ENCODE measurements at regions not wholly inside any gene's neighbourhood (a gene's known extent, or its start where the extent isn't known, plus 50 kb on each side); places are given as distances from the start of the nearest gene placed in this dataset.

DNA sequence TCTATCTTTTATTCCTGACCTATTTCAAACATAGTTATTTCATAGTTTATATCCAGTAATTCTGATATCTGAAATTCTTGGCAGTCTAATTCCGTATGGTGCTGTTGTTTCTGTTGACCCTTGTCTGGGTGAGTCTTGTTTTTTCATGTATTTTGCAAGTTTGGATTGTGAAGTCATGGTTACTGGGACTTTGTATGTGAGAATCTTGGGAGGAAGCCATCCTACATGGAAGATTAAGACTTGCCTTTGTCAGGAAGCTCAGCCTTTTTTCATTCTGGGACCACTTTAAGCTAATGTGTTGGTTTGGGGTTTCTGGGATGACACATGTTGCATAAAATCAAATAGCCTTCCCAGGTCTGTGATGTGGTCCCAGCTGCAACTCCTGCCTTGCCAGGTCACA lies 191.6 kb upstream of the E2F7 start:
- TF ChIP-seq POLR2A (IDR thresholded peaks at IDR 0.05; ENCODE audit: low read depth, low read length) = no peak
- TF ChIP-seq, protein P1, sequence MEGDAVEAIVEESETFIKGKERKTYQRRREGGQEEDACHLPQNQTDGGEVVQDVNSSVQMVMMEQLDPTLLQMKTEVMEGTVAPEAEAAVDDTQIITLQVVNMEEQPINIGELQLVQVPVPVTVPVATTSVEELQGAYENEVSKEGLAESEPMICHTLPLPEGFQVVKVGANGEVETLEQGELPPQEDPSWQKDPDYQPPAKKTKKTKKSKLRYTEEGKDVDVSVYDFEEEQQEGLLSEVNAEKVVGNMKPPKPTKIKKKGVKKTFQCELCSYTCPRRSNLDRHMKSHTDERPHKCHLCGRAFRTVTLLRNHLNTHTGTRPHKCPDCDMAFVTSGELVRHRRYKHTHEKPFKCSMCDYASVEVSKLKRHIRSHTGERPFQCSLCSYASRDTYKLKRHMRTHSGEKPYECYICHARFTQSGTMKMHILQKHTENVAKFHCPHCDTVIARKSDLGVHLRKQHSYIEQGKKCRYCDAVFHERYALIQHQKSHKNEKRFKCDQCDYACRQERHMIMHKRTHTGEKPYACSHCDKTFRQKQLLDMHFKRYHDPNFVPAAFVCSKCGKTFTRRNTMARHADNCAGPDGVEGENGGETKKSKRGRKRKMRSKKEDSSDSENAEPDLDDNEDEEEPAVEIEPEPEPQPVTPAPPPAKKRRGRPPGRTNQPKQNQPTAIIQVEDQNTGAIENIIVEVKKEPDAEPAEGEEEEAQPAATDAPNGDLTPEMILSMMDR (conservative IDR thresholded peaks at IDR 0.05; ENCODE audit: low read depth, low read length) = no peak
- TF ChIP-seq, protein P2, sequence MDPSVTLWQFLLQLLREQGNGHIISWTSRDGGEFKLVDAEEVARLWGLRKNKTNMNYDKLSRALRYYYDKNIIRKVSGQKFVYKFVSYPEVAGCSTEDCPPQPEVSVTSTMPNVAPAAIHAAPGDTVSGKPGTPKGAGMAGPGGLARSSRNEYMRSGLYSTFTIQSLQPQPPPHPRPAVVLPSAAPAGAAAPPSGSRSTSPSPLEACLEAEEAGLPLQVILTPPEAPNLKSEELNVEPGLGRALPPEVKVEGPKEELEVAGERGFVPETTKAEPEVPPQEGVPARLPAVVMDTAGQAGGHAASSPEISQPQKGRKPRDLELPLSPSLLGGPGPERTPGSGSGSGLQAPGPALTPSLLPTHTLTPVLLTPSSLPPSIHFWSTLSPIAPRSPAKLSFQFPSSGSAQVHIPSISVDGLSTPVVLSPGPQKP (IDR thresholded peaks at IDR 0.05; ENCODE audit: borderline replicate concordance, low read depth, low read length) = no peak
- TF ChIP-seq CHD1 (IDR thresholded peaks at IDR 0.05; ENCODE audit: low read depth, low read length) = no peak
- no peak for TF ChIP-seq CEBPB (IDR thresholded peaks at IDR 0.05; ENCODE audit: low read depth, low read length)
- TF ChIP-seq RCOR1 (IDR thresholded peaks at IDR 0.05; ENCODE audit: insufficient replicate concordance, low read length) = no peak
- no peak for TF ChIP-seq RFX5 (IDR thresholded peaks at IDR 0.05; ENCODE audit: low read depth, low read length)
- TF ChIP-seq, protein P3, sequence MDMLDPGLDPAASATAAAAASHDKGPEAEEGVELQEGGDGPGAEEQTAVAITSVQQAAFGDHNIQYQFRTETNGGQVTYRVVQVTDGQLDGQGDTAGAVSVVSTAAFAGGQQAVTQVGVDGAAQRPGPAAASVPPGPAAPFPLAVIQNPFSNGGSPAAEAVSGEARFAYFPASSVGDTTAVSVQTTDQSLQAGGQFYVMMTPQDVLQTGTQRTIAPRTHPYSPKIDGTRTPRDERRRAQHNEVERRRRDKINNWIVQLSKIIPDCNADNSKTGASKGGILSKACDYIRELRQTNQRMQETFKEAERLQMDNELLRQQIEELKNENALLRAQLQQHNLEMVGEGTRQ (IDR thresholded peaks at IDR 0.05; ENCODE audit: low read depth, low read length) = no peak

All from IMR-90 (cell line).